GM12891 (cell line): ENCODE measurements at regions not wholly inside any gene's neighbourhood (a gene's known extent, or its start where the extent isn't known, plus 50 kb on each side); places are given as distances from the start of the nearest gene placed in this dataset.

Source experiments
- DNase-seq: peaks from one replicate; pipeline ENCODE4 v3.0.0; 2011; ENCODE audit warnings: low spot score; ENCODE audit not compliant: insufficient read length
- FAIRE-seq: peaks from 2 replicates; lab custom pipeline; 2011; peaks lifted over from hg19 to GRCh38; lab: Jason Lieb, UNC
- PAX5 ChIP-seq: IDR thresholded peaks from 2 replicates; pipeline ENCODE4 v1.6.1; 2011; ENCODE audit warnings: low read length, moderate library complexity, mild to moderate bottlenecking; ENCODE audit not compliant: insufficient read depth, severe bottlenecking
- POLR2A ChIP-seq: IDR thresholded peaks from 2 replicates; pipeline ENCODE4 v1.6.1; 2011; ENCODE audit warnings: low read depth, low read length, control low read depth
- POLR2AphosphoS5 ChIP-seq: IDR thresholded peaks from 2 replicates; pipeline ENCODE4 v1.6.1; 2011; ENCODE audit warnings: low read depth, low read length, control low read depth
- POU2F2 ChIP-seq: IDR thresholded peaks from 2 replicates; pipeline ENCODE4 v1.6.1; 2011; ENCODE audit warnings: low read depth, mild to moderate bottlenecking, control low read depth, low read length, moderate library complexity
- SPI1 ChIP-seq: IDR thresholded peaks from 2 replicates; pipeline ENCODE4 v1.6.1; 2011; ENCODE audit warnings: low read depth, low read length, control low read depth
- TAF1 ChIP-seq: IDR thresholded peaks from 2 replicates; pipeline ENCODE4 v1.6.1; 2011; ENCODE audit warnings: low read depth, low read length, control low read depth

GRCh38 chr6:113595911-113596376 lies 261.2 kb upstream of the MARCKS start:
- TF ChIP-seq TAF1: no peak
- TF ChIP-seq POU2F2: no peak
- no peak for TF ChIP-seq POLR2A
- TF ChIP-seq SPI1: no peak
- TF ChIP-seq PAX5: no peak
- DNase-seq: no peak
- FAIRE-seq: no peak

DNA sequence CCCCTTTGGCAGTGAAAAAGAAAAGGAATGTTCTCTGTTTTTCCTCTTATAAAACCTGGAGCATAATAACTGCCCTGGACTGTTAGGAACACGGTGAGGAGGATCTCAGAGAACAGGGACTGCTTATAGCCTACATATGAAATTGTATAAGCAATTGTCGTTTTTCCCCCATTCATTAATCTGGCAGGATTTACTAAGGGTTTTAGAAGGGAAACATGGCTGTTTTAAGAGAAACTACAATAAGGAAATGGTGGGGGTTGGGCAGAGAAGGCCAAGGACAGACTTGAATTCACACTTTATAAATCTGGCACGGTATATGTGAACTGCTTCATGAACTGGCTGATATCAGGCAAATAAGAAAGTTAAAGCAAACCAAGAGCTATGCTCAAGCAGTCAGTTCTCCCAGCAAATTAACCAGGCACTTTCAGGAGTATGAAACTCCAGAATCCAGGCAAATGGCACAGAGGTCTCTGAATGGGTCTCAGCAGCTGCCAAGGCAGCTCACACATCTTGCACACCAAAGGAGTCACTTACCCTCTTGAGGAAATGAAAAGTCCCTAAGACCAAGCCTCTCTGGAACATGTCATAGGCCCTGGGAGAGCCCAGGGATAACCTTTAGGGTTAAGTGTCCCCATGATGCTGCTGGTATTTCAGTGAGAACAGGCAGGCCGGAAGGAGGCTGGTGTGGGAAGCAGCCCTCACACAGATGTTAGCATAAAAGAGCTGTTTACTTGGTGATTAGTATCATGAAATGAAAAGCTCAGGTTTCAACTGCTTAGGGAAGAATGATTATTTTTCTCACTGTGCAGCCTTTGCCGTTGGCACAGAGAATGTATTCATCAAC lies 260.5 kb upstream of the MARCKS start:
- no peak for TF ChIP-seq TAF1
- no peak for TF ChIP-seq SPI1
- no peak for TF ChIP-seq POLR2A
- no peak for TF ChIP-seq POU2F2
- TF ChIP-seq POLR2AphosphoS5: no peak
- no peak for TF ChIP-seq PAX5
- no peak for FAIRE-seq
- no peak for DNase-seq

DNA sequence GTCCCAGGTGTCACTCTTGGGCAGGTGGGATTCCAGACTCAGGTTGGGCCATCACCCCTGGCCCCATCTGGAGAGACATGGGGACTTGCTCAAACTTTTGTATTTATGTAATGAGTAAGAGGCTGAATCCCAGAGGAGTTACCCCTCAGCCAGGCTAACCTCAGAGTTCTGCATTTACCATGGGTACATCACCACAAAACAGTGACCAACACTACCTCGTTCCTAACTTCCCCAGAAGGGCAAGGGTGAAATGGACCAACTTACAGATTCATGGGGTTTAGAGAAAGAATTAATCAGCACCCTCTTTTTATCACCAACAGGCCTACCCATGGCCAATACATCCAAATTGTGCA lies 259.9 kb upstream of the MARCKS start:
- no peak for TF ChIP-seq POLR2AphosphoS5
- TF ChIP-seq PAX5: no peak
- no peak for TF ChIP-seq POU2F2
- no peak for TF ChIP-seq SPI1
- no peak for TF ChIP-seq TAF1
- TF ChIP-seq POLR2A: no peak
- FAIRE-seq: no peak
- DNase-seq: no peak

DNA sequence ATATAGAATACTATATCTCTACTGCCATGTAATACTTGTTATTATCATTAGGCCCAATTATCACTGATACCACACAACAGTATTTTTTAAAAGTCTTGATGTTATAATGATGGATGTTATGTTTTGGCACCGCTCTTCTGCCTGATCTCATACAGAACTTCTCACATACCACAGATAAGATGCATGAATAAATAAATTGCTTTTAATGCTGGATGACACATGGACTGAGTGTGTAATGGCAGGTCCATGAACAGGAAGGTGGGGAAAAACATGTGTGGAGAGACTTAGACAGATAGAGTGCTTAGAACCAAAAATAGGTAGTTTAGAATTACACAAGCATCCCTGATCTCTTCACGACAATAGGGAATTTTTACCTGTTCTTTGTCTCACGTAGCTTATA lies 258.4 kb upstream of the MARCKS start:
- no peak for DNase-seq
- TF ChIP-seq SPI1 (no peak), POLR2AphosphoS5 (no peak), TAF1 (no peak), PAX5 (no peak), POU2F2 (no peak), POLR2A (no peak)
- no peak for FAIRE-seq

DNA sequence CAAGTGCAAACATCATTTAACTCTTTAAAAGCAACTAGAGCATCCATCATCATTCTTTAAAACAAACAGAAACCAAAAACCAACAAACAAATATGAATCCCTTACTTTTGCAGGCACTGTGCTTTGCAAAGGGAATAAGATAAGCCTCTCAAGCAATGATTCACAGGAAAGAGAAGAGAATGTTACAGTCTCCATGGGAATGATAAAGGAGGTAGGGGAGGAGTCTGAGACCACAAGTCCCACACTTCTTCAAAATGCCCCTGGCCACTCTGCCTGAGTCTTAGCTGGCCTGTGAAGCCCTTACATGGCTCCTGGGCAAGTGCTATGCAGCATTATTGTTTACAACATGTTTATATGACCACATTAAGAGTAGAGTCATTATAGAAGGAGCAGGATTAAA lies 257.7 kb upstream of the MARCKS start:
- no peak for FAIRE-seq
- TF ChIP-seq PAX5: no peak
- no peak for DNase-seq

- no peak for TF ChIP-seq TAF1
- no peak for TF ChIP-seq POU2F2
- no peak for TF ChIP-seq PAX5
- TF ChIP-seq SPI1: peak; percentile 71
- TF ChIP-seq POLR2A: no peak
- no peak for TF ChIP-seq POLR2AphosphoS5
- FAIRE-seq: peak; percentile 74
- DNase-seq: no peak
Observed at GRCh38 chr6:113600551-113601339, 256.4 kb upstream of the MARCKS start.

DNA sequence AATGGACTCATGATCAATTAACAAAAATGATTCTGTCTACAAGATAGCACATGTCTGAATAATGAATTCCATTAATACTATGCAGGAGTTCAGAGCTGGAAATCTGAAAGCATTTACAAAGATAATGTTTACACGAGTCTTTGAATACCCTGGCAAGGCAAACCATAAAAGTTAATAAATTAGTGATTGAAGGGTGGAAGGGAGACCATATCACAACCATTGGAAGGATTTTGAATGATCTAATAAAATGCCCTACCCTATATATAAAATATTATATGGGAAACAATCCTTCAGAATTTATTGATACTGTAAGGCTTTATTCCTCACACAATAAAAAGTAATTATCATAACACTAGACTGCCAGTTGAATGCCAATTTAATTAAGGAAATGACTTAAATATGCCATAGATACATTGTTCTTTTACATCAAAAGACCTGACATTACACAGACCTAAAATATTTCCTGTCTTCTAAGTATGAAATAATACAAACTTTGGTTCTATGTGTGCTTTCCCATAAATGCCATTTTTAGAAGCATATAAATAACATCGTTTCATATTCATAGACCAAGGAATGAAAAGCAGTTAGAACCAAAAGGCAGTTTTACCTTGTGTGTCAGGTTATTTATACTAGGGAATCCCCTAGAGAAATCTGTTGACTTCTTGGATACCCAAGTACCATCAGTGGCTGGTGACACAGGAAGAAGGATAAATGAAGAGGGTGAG lies 249.2 kb upstream of the MARCKS start:
- DNase-seq (no peak), FAIRE-seq (no peak)
- no peak for TF ChIP-seq POLR2AphosphoS5
- TF ChIP-seq POLR2A: no peak
- no peak for TF ChIP-seq PAX5
- no peak for TF ChIP-seq POU2F2
- TF ChIP-seq SPI1: no peak
- TF ChIP-seq TAF1: no peak

DNA sequence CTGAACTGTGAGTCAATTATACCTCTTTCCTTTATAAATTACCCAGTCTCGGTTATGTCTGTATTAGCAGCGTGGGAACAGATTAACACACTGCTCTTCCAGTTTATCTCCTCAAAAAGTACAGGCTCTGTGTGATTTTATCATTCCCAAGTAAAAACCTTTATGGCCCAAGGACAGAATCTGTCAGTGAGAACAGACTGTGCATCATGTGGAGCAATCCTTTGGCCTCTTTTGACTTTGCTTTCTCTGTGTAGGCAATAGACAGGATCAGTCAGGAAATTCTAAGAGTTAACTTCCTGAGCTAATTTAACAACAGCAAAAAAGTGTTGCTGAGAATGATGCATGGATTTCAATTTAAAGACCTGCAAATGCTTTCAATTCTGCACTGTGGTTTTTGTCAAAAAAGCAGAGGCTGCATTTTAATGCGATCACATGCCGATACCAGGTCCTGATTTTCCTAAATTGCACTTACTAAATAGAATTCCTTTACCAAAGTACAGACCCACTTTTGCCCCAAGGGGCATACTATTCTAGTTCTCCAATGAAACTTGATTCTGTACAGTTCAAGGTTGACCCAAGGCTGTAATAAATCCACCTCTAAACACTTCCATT lies 246.7 kb upstream of the MARCKS start:
- no peak for DNase-seq

DNA sequence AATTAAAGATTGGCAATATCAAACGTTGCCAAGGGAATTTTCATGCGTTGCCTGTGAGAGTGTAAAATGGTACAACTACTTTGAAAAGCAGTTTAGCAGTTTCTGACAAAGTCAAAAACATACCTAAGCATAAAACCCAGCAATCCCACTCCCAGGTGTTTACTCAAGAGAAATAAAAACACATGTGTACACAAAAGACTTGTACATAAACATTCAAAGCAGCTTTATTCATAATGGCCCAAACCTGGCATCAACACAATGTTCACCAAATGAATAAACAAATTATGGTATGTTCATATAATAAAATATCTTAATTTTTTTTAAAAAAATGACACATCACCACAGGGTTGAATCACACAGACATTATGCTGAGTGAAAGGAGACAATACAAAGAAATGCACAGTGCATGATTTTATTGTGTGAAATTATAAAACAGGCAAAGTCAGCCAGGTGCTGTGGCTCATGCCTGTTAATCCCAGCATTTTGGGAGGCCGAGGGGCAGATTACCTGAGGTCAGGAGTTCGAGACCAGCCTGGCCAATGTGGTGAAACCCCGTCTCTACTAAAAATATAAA lies 240.4 kb upstream of the MARCKS start:
- no peak for TF ChIP-seq TAF1
- no peak for TF ChIP-seq POU2F2
- TF ChIP-seq POLR2AphosphoS5: no peak
- TF ChIP-seq POLR2A: no peak
- no peak for TF ChIP-seq SPI1
- TF ChIP-seq PAX5: no peak
- FAIRE-seq: no peak
- DNase-seq: no peak

More for the DNA sequence above, 246.7 kb upstream of the MARCKS start:
- TF ChIP-seq SPI1: no peak
- no peak for TF ChIP-seq POLR2A
- no peak for TF ChIP-seq POLR2AphosphoS5
- no peak for TF ChIP-seq POU2F2
- no peak for TF ChIP-seq PAX5
- no peak for TF ChIP-seq TAF1
- no peak for FAIRE-seq

DNA sequence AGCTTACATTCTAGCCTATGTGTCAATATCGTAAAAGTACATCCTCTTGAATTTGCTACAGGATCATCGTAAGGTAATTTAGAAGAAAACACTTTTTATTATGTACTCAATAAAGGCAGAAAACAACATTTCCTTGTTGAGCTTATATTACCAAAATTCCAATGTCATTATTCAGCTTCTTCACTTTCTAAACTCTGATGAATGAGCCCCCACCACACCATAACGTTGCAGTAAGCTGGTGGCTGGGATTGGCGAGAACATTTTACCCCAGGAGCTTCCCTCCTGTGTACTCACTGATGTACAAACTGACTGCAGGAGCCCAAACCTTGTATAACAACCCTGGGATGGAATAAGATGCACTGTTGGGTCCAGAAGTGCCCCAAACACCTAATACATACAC lies 238.1 kb upstream of the MARCKS start:
- DNase-seq (no peak), FAIRE-seq (no peak)
- TF ChIP-seq SPI1 (no peak), POU2F2 (no peak), POLR2A (no peak), POLR2AphosphoS5 (no peak), TAF1 (no peak), PAX5 (no peak)
